ENCODE measurements at regions not wholly inside any gene's neighbourhood (a gene's known extent, or its start where the extent isn't known, plus 50 kb on each side); places are given as distances from the start of the nearest gene placed in this dataset.

DNA sequence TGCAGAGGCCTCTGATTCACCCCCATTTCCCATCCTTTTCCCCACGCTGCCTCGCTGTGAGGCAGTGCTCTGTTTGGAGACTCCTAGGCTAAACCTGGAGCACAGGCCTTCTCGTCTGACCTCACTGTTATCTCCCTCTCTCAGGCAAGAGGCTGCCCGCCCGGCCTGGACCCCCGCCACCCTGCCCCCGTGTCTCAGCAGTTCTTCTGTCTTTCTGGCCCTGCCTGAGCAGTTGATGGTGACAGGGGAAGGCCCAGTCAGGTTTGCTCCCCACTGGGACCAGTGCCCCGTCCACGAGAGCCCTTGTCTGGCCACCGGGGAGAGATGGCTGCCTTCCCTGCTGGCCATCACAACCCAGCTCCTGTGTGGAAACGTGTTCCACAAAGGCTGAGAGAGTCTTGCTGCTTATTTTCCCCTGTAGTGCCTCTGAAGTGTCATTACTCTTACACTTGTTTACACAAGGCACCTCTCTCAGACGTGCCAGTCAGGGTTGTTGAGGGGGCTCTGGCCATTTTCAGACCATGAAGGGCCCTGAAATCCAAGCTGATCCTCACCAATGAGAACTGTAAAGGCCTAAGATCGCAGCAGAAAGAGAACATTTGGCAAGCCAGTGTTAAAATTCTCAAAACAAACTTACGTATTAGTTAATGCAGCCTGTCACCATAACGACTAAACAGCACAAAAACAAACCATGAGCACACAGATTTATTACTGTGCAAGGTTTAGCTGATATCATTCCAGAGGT, 210.9 kb downstream of the NDUFA10 start:
- no peaks in the 10 kb centered on the region for H3K36me3 ChIP-seq (ENCODE audit: control insufficient read depth, insufficient read depth, low read length)
- no peaks in the 10 kb centered on the region for H3K4me1 ChIP-seq (ENCODE audit: control insufficient read depth, extremely low read depth, insufficient read depth, low read length)
- DNase-seq (ENCODE audit: low read depth in 2 of 2), result no peak
- no peaks in the 10 kb centered on the region for H3K79me2 ChIP-seq (ENCODE audit: control insufficient read depth, insufficient read depth, low read length)
- H4K20me1 ChIP-seq (ENCODE audit: control insufficient read depth, extremely low read depth, insufficient read depth, low read length), result no peaks in the 10 kb centered on the region
- no peaks in the 10 kb centered on the region for H3K27me3 ChIP-seq (ENCODE audit: control insufficient read depth, insufficient read depth, low read length)
- H3K4me3 ChIP-seq (replicated peaks in 1 of 4; ENCODE audit: control extremely low read depth in 1 of 4, insufficient read depth in 1 of 4, low read depth in 3 of 4, low read length in 4 of 4), result no peak overlapping the region
- H2AFZ ChIP-seq (ENCODE audit: low read length), result no peak overlapping the region
- H3K4me2 ChIP-seq (ENCODE audit: extremely low read depth, insufficient read depth, low read length), result no peak overlapping the region
- no peak overlapping the region for H3K9ac ChIP-seq (ENCODE audit: insufficient read depth, low read length)
- no peak overlapping the region for H3K27ac ChIP-seq (ENCODE audit: insufficient read depth, low read length)
- TF ChIP-seq, protein P1, sequence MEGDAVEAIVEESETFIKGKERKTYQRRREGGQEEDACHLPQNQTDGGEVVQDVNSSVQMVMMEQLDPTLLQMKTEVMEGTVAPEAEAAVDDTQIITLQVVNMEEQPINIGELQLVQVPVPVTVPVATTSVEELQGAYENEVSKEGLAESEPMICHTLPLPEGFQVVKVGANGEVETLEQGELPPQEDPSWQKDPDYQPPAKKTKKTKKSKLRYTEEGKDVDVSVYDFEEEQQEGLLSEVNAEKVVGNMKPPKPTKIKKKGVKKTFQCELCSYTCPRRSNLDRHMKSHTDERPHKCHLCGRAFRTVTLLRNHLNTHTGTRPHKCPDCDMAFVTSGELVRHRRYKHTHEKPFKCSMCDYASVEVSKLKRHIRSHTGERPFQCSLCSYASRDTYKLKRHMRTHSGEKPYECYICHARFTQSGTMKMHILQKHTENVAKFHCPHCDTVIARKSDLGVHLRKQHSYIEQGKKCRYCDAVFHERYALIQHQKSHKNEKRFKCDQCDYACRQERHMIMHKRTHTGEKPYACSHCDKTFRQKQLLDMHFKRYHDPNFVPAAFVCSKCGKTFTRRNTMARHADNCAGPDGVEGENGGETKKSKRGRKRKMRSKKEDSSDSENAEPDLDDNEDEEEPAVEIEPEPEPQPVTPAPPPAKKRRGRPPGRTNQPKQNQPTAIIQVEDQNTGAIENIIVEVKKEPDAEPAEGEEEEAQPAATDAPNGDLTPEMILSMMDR (conservative IDR thresholded peaks at IDR 0.05 in 1 of 2, IDR thresholded peaks at IDR 0.05 in 1 of 2; ENCODE audit: low read depth in 1 of 2, low read length in 2 of 2), result no peak
- TF ChIP-seq EZH2 (IDR thresholded peaks at IDR 0.05; ENCODE audit: low read length, missing control alignments), result no peak
- H3K9me3 ChIP-seq (ENCODE audit: control insufficient read depth, insufficient read depth, low read depth, low read length), result no peaks in the 10 kb centered on the region

DNA sequence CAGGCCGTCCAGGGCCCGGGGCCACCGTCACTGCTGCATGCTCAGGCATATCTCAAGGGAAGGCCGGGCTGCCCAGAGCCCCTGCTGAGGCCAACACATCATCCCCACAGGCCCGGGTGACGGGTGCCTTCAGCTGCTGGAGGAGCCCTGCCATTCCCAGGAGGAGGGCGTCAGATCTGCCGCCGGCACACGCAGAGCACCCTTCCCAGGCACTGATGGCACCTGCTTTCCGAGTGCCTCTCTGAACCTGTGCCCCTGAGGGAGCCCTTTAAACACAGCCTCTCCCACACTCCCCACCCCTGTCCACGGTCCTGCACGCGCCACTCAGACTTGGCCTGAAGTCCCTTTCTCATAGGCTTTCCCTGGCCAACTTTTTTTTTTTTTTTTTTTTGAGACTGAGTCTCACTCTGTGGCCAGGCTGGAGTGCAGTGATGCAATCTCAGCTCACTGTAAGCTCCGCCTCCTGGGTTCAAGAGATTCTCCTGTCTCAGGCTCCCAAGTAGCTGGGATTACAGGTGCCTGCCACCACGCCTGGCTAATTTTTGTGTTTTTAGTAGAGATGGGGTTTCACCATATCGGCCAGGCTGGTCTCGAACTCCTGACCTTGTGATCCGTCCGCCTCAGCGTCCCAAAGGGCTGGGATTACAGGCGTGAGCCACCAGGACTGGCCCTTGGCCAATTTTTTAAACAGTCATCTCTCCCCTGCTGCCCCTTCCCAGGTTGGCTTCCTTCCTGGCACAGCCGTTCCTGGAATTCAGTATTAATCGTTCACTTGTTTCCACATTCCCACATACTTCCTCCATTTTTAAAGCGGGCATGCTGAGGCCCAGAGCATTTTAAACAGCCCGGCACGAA, 211.7 kb downstream of the NDUFA10 start:
- Histone ChIP-seq H3K79me2 (ENCODE audit: control insufficient read depth, insufficient read depth, low read length) (no peaks in the 10 kb centered on the region), H3K4me2 (ENCODE audit: extremely low read depth, insufficient read depth, low read length) (no peak overlapping the region), H3K4me1 (ENCODE audit: control insufficient read depth, extremely low read depth, insufficient read depth, low read length) (no peaks in the 10 kb centered on the region), H3K9me3 (ENCODE audit: control insufficient read depth, insufficient read depth, low read depth, low read length) (no peaks in the 10 kb centered on the region), H3K27ac (ENCODE audit: insufficient read depth, low read length) (no peak overlapping the region), H4K20me1 (ENCODE audit: control insufficient read depth, extremely low read depth, insufficient read depth, low read length) (no peaks in the 10 kb centered on the region), H3K9ac (ENCODE audit: insufficient read depth, low read length) (no peak overlapping the region), H3K4me3 (replicated peaks in 1 of 4; ENCODE audit: control extremely low read depth in 1 of 4, insufficient read depth in 1 of 4, low read depth in 3 of 4, low read length in 4 of 4) (no peak overlapping the region), H2AFZ (ENCODE audit: low read length) (no peak overlapping the region), H3K36me3 (ENCODE audit: control insufficient read depth, insufficient read depth, low read length) (no peaks in the 10 kb centered on the region), H3K27me3 (ENCODE audit: control insufficient read depth, insufficient read depth, low read length) (no peaks in the 10 kb centered on the region)
- TF ChIP-seq EZH2 (IDR thresholded peaks at IDR 0.05; ENCODE audit: low read length, missing control alignments), result no peak
- TF ChIP-seq, protein P1 (conservative IDR thresholded peaks at IDR 0.05 in 1 of 2, IDR thresholded peaks at IDR 0.05 in 1 of 2; ENCODE audit: low read depth in 1 of 2, low read length in 2 of 2), result no peak
- DNase-seq (ENCODE audit: low read depth in 2 of 2), result no peak

DNA sequence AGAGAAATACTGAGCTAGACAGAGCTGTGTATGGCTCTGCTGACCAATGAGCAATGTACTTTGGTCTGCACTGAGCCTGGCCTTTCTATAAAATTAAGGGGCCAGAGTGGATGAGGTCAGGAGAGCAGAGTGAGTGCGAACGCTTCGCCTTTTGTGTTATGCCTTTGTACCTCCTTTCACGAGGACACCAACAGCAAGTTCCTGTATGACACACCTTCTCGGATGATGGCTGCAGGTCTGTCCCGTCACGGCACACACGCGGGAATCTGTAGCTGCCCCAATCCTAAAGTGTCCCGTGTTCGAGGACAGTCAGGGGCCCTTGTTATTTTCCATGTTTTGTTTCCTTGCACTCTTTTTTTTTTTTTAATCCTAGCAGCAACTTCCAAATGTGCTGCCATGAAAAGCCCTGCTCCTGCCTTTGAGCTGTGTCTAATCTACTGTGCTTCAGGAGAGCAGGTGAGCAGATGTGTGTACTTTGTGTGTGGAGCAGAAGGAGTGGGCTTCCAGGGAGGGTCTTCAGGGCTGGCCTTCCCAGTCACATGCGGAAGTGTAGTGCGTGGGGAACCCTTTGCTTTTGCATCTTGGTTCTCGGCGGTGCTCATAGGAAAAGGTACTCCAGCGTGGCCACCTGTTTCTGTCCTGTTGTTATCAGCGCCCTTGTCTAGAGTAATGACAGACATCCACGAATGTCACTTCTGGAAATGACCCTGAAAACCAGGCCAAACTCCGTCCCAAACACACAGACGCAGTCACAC, 213.2 kb downstream of the NDUFA10 start:
- H3K27me3 ChIP-seq (ENCODE audit: control insufficient read depth, insufficient read depth, low read length), result no peaks in the 10 kb centered on the region
- H3K36me3 ChIP-seq (ENCODE audit: control insufficient read depth, insufficient read depth, low read length), result no peaks in the 10 kb centered on the region
- no peak for TF ChIP-seq EZH2 (IDR thresholded peaks at IDR 0.05; ENCODE audit: low read length, missing control alignments)
- TF ChIP-seq, protein P1 (conservative IDR thresholded peaks at IDR 0.05 in 1 of 2, IDR thresholded peaks at IDR 0.05 in 1 of 2; ENCODE audit: low read depth in 1 of 2, low read length in 2 of 2), result no peak
- H2AFZ ChIP-seq (ENCODE audit: low read length), result no peak overlapping the region
- H3K4me2 ChIP-seq (ENCODE audit: extremely low read depth, insufficient read depth, low read length), result no peak overlapping the region
- H3K4me3 ChIP-seq (replicated peaks in 1 of 4; ENCODE audit: control extremely low read depth in 1 of 4, insufficient read depth in 1 of 4, low read depth in 3 of 4, low read length in 4 of 4), result no peak overlapping the region
- no peak overlapping the region for H3K9ac ChIP-seq (ENCODE audit: insufficient read depth, low read length)
- DNase-seq (ENCODE audit: low read depth in 2 of 2), result no peak
- no peak overlapping the region for H3K27ac ChIP-seq (ENCODE audit: insufficient read depth, low read length)
- no peaks in the 10 kb centered on the region for H4K20me1 ChIP-seq (ENCODE audit: control insufficient read depth, extremely low read depth, insufficient read depth, low read length)
- no peaks in the 10 kb centered on the region for H3K9me3 ChIP-seq (ENCODE audit: control insufficient read depth, insufficient read depth, low read depth, low read length)
- no peaks in the 10 kb centered on the region for H3K4me1 ChIP-seq (ENCODE audit: control insufficient read depth, extremely low read depth, insufficient read depth, low read length)
- H3K79me2 ChIP-seq (ENCODE audit: control insufficient read depth, insufficient read depth, low read length), result no peaks in the 10 kb centered on the region
